ENCODE measurements at regions not wholly inside any gene's neighbourhood (a gene's known extent, or its start where the extent isn't known, plus 50 kb on each side); places are given as distances from the start of the nearest gene placed in this dataset.

DNA sequence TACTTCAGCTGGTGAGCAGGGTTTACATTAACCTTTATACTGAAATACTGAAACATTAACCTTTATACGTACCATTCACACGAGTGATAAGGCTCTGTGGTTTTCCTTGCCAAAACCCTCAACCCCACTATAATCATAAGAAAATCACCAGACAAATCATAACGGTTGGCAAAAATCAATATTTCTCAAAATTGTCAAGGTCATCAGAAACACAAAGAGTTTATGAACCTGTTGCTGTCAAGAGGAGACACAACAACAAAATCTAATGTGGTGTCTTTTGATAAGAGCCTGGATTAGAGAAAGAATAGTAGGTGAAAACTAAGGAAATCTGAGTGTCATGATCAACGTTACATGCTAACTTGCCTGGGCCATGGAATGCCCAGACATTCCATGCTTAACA, 396.9 kb upstream of the TMEFF2 start:
- TF ChIP-seq TAF1 (IDR thresholded peaks at IDR 0.05; ENCODE audit: borderline replicate concordance, low read depth, low read length) (no peak), POLR2A (IDR thresholded peaks at IDR 0.05; ENCODE audit: low read depth, low read length) (no peak), POLR2AphosphoS5 (IDR thresholded peaks at IDR 0.05; ENCODE audit: low read depth, low read length) (no peak)

Measured in GM12892 (cell line).